ENCODE measurements at regions not wholly inside any gene's neighbourhood (a gene's known extent, or its start where the extent isn't known, plus 50 kb on each side); places are given as distances from the start of the nearest gene placed in this dataset.

DNA sequence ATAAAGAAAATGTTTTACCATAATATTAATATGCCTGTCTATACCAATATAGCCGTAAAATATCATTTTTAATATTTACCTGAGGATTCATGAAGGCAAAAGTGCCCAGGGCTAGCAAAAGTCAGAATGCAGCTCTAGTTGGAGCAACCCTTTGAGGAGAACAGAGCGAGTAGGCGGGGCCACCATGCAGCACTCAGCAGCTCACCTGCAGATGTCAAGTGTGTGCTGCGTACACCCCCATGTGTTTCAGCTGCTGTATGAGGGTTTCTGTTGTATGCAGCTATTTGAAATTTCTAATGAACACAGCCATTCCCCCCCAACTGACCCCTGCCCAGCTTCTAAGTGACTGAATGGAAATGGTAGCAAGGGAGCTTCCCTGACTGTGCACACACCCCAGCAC lies 508.0 kb downstream of the QKI start:
- TF ChIP-seq, protein P1, sequence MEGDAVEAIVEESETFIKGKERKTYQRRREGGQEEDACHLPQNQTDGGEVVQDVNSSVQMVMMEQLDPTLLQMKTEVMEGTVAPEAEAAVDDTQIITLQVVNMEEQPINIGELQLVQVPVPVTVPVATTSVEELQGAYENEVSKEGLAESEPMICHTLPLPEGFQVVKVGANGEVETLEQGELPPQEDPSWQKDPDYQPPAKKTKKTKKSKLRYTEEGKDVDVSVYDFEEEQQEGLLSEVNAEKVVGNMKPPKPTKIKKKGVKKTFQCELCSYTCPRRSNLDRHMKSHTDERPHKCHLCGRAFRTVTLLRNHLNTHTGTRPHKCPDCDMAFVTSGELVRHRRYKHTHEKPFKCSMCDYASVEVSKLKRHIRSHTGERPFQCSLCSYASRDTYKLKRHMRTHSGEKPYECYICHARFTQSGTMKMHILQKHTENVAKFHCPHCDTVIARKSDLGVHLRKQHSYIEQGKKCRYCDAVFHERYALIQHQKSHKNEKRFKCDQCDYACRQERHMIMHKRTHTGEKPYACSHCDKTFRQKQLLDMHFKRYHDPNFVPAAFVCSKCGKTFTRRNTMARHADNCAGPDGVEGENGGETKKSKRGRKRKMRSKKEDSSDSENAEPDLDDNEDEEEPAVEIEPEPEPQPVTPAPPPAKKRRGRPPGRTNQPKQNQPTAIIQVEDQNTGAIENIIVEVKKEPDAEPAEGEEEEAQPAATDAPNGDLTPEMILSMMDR (IDR thresholded peaks at IDR 0.05; ENCODE audit: low read depth, low read length) = no peak
- TF ChIP-seq EZH2phosphoT487 (IDR thresholded peaks at IDR 0.05; ENCODE audit: low read depth) = no peak
